Psoas muscle (tissue), 7 donors: ENCODE measurements at regions not wholly inside any gene's neighbourhood (a gene's known extent, or its start where the extent isn't known, plus 50 kb on each side); places are given as distances from the start of the nearest gene placed in this dataset.

Source experiments
- ATAC-seq, 4 donors: fragments of 200-7000 bp; cut with Tn5 transposase; one replicate each; pipeline ENCODE4 v1.9.1; 2020; ENCODE audit warnings: moderate library complexity in 3 of 4, mild to moderate bottlenecking in 2 of 4
- DNase-seq, 2 donors: peaks; one replicate each; pipeline ENCODE4 v3.0.0-alpha.2; 2020
- H3K27ac ChIP-seq: fragments of 200-600 bp; one replicate; pipeline ENCODE4 v1.8.0; 2022
- H3K27me3 ChIP-seq, 3 donors: fragments of 200-600 bp in 1 of 3; one replicate each; pipeline versions ENCODE4 v1.6.1 to v1.8.0; 2013 to 2022; ENCODE audit warnings: low read length in 2 of 3, mild to moderate bottlenecking in 2 of 3, moderate library complexity in 1 of 3; ENCODE audit not compliant: insufficient read depth in 3 of 3
- H3K36me3 ChIP-seq, 2 donors: fragments of 200-600 bp in 1 of 2; one replicate each; pipeline versions ENCODE4 v1.6.1 to v1.8.0; 2013 to 2022; ENCODE audit warnings: low read depth in 1 of 2, mild to moderate bottlenecking in 1 of 2, moderate library complexity in 1 of 2; ENCODE audit not compliant: insufficient read depth in 1 of 2
- H3K4me1 ChIP-seq: fragments of 200-600 bp; one replicate; pipeline ENCODE4 v1.8.0; 2022
- H3K4me3 ChIP-seq: fragments of 200-600 bp; one replicate; pipeline ENCODE4 v1.8.0; 2022; ENCODE audit warnings: mild to moderate bottlenecking
- H3K9me3 ChIP-seq: fragments of 200-600 bp; one replicate; pipeline ENCODE4 v1.8.0; 2022
- CTCF ChIP-seq: fragments of 200-600 bp; IDR thresholded peaks from one replicate; pipeline ENCODE4 v1.8.0; 2022; ENCODE audit warnings: antibody characterized with exemption
- WGBS, 3 donors: extraction: QIAGEN DNeasy Blood & Tissue Kit; methylation state at CpG; one replicate each; pipeline versions ENCODE4 v1.1.6 to v1.1.7; 2013; 5-methylcytosine and 5-hydroxymethylcytosine counted together
- intact Hi-C, 2 donors: fragments of 100-400 bp; cut with DNase I; formaldehyde crosslinking; loops; one replicate each; pipeline versions ENCODE4 v1.11.0 to v1.14.2; 2022
- donor health status: healthy with polysubstance abuse.
- donor health status: DM: no; HTN: no; CAD: no; lungs with moderate emphysema.
- donor health status: Bipolar disorder and iron deficiency.
- donor health status: healthy.
- donor health status: DM: yes; HTN: yes; CAD: no.
- donor health status: DM: no; HTN: no; CAD: no.
- donor health status: DM: yes; HTN: yes; CAD: no.

DNA sequence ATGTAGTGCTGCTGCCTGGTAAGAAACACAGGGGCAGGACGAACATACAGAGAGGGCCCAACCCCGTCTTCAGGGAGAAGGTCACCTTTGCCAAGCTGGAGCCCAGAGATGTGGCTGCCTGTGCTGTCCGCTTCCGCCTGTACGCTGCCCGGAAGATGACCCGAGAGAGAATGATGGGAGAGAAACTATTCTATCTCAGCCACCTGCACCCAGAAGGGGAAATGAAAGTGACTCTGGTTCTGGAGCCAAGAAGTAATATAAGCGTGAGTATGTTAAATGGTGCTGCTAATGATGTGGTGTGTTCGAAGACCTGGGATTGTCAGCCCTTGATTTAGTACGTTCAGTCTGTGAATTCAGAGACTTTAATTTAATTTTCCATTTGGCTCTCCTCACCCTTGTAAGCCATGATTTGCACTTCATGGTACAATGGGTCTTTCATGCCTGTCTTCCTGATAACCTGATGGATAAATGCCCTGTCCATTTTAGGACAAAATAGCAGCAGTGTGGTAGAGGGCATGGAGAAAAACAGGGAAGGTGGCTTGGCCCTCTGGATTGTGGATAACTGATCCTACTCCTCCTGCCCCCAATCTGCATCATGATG lies 318.9 kb downstream of the SNAPC1 start:
- H3K36me3 ChIP-seq, result no peaks in the 10 kb centered on the region
- 80 to 83% (median 83%) methylated on average over 10 of the region's 10 CpGs for WGBS, 3 donors
- no peaks in the 10 kb centered on the region for H3K4me1 ChIP-seq
- no peaks in the 10 kb centered on the region for H3K9me3 ChIP-seq
- no peak for TF ChIP-seq CTCF
- no peak overlapping the region for H3K27ac ChIP-seq
- H3K4me3 ChIP-seq, result no peak overlapping the region
- DNase-seq, result no peak
- no peaks in the 10 kb centered on the region for H3K27me3 ChIP-seq
- intact Hi-C loops, result no loop called here
- no peak for ATAC-seq

GRCh38 chr14:62081951-62082350 lies 319.7 kb downstream of the SNAPC1 start:
- TF ChIP-seq CTCF, result no peak
- H3K4me3 ChIP-seq, result no peak overlapping the region
- H3K4me1 ChIP-seq, result no peaks in the 10 kb centered on the region
- intact Hi-C loops, result no loop called here
- WGBS, 3 donors, result 79 to 81% (median 81%) methylated on average over 8 of the region's 8 CpGs
- no peaks in the 10 kb centered on the region for H3K9me3 ChIP-seq
- ATAC-seq, result no peak
- no peaks in the 10 kb centered on the region for H3K27me3 ChIP-seq
- no peak overlapping the region for H3K27ac ChIP-seq
- H3K36me3 ChIP-seq, result no peaks in the 10 kb centered on the region
- no peak for DNase-seq

DNA sequence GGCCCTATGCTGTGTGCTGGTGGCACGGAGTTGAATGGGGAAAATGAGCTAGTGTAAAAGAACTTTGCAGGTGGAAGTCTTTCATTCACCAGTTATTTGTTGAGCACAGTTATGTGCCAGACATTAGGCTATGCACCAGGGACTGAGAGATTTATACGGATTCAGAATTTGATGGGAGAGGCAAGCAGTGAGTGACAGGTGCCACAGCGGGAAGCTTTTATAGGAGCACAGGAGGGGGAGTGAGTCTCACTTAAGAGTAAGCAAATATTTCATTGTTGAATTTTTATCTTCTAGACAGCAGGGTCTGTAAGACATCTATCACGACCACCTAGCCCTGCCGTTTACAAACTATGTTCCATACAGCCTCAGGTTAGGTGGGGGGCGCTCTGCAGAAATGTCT lies 320.6 kb downstream of the SNAPC1 start:
- Histone ChIP-seq H3K27me3 (no peaks in the 10 kb centered on the region), H3K4me3 (no peak overlapping the region), H3K27ac (no peak overlapping the region), H3K4me1 (no peaks in the 10 kb centered on the region), H3K36me3 (no peaks in the 10 kb centered on the region), H3K9me3 (no peaks in the 10 kb centered on the region)
- 71 to 80% (median 74%) methylated on average over 6 of the region's 6 CpGs for WGBS, 3 donors
- no peak for TF ChIP-seq CTCF
- intact Hi-C loops, result no loop called here
- ATAC-seq (no peak), DNase-seq (no peak)

- intact Hi-C loops, result no loop called here
- no peaks in the 10 kb centered on the region for H3K4me1 ChIP-seq
- H3K27ac ChIP-seq, result no peak overlapping the region
- no peak for TF ChIP-seq CTCF
- H3K4me3 ChIP-seq, result no peak overlapping the region
- no peaks in the 10 kb centered on the region for H3K27me3 ChIP-seq
- 83 to 90% (median 88%) methylated on average over 17 of the region's 17 CpGs for WGBS, 3 donors
- no peaks in the 10 kb centered on the region for H3K9me3 ChIP-seq
- DNase-seq (no peak), ATAC-seq (no peak)
- no peaks in the 10 kb centered on the region for H3K36me3 ChIP-seq
Observed at GRCh38 chr14:62084020-62084419, 321.8 kb downstream of the SNAPC1 start.

DNA sequence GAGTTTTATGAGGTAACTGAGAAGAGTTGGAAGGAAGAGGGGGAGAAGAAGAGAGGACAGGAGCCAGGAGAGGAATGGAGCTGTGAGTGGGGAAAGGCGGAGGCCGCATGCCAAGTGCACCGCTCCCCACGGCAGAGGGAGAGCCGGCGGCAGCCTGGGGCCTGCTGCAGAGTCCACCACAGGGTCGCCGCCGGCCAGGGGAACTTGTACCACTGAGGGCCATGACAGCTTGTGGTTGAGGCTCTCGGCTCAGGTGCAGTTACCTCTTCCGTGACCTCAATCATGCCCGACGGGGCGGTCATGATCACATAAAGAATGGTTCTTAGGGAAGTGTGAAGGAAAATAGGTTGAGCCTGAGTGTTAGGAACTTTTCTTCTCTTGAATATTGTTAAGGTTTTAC lies 325.0 kb downstream of the SNAPC1 start:
- Histone ChIP-seq H3K36me3 (no peaks in the 10 kb centered on the region), H3K27me3 (no peaks in the 10 kb centered on the region), H3K9me3 (no peaks in the 10 kb centered on the region), H3K4me1 (no peaks in the 10 kb centered on the region), H3K4me3 (no peak overlapping the region), H3K27ac (no peak overlapping the region)
- ATAC-seq (no peak), DNase-seq (no peak)
- intact Hi-C loops, result no loop called here
- WGBS, 3 donors, result 90 to 96% (median 90%) methylated on average over 14 of the region's 14 CpGs
- no peak for TF ChIP-seq CTCF
